K562 (cell line): ENCODE measurements at regions not wholly inside any gene's neighbourhood (a gene's known extent, or its start where the extent isn't known, plus 50 kb on each side); places are given as distances from the start of the nearest gene placed in this dataset.

Source experiments
- ATAC-seq: fragments of 200-7000 bp; cut with Tn5 transposase; 3 replicates; pipeline ENCODE4 v1.9.1; 2020; ENCODE audit warnings: moderate library complexity
- BruUV-seq: library from RNA; stranded (reverse); fragments of 400-500 nt; replicated peaks from 2 replicates; lab custom pipeline; 2021; lab: Mats Ljungman, UMichigan
- CTCF ChIA-PET: fragments of 300-600 bp; formaldehyde crosslinking; extraction: SDS; loops from one replicate; lab custom pipeline; 2021; ENCODE audit warnings: low intra/inter-chr PET ratio; lab: Yijun Ruan, JAX
- POLR2A ChIA-PET: fragments of 300-600, 350-650 bp; sonication (Branson Sonifier 250); formaldehyde crosslinking; extraction: SDS; loops from one replicate; lab custom pipeline; 2021; ENCODE audit warnings: antibody characterized with exemption, inconsistent platforms; lab: Yijun Ruan, JAX
- DNase-seq, 4 experiments: peaks; one replicate each; pipeline versions ENCODE4 v3.0.0 to v3.0.0-alpha.2; 2011 to 2018; ENCODE audit warnings: low spot score in 3 of 4, mixed read lengths in 3 of 4; ENCODE audit errors: extremely low read depth in 1 of 4
- FAIRE-seq: peaks from 2 replicates; lab custom pipeline; 2011; peaks lifted over from hg19 to GRCh38; lab: Jason Lieb, UNC
- H2AFZ ChIP-seq: 2 replicates; pipeline ENCODE4 v1.6.0; 2011; ENCODE audit warnings: low read depth, low read length, control low read depth, inconsistent platforms
- H3K27ac ChIP-seq: fragments of 200-600 bp; 3 replicates; pipeline ENCODE4 v1.8.0; 2011; ENCODE audit warnings: low read depth, mild to moderate bottlenecking, control low read depth, inconsistent platforms, low read length, moderate library complexity, mixed read lengths; ENCODE audit errors: extremely low read depth
- H3K27me3 ChIP-seq, 2 experiments: fragments of 300-600 bp in 1 of 2; 2 replicates in 1 of 2; 3 replicates in 1 of 2; pipeline versions ENCODE4 v1.6.0 to v1.8.0; 2011; ENCODE audit warnings: inconsistent platforms in 2 of 2, low read length in 2 of 2, mild to moderate bottlenecking in 1 of 2, mixed read lengths in 1 of 2, moderate library complexity in 1 of 2; ENCODE audit not compliant: control insufficient read depth in 2 of 2, insufficient read depth in 2 of 2
- H3K36me3 ChIP-seq: fragments of 300-600 bp; 3 replicates; pipeline ENCODE4 v1.8.0; 2011; ENCODE audit warnings: mild to moderate bottlenecking, low read length, inconsistent platforms; ENCODE audit not compliant: control insufficient read depth, insufficient read depth
- H3K4me1 ChIP-seq, 2 experiments: fragments of 200-600 bp in 1 of 2; replicated peaks in 1 of 2; 2 replicates in 1 of 2; 3 replicates in 1 of 2; pipeline versions ENCODE4 v1.5.1 to v1.8.0; 2011; ENCODE audit warnings: inconsistent platforms in 2 of 2, low read length in 2 of 2, mild to moderate bottlenecking in 1 of 2, mixed read lengths in 1 of 2, moderate library complexity in 1 of 2; ENCODE audit not compliant: control insufficient read depth in 2 of 2, insufficient read depth in 2 of 2
- H3K4me2 ChIP-seq: 2 replicates; pipeline ENCODE4 v1.6.1; 2011; ENCODE audit warnings: low read length, control low read depth, inconsistent platforms, mixed read lengths; ENCODE audit not compliant: insufficient read depth
- H3K4me3 ChIP-seq: fragments of 200-600 bp; sonication (generic), shearing (Covaris generic); 2 replicates; pipeline ENCODE4 v1.5.1; 2016; ENCODE audit warnings: control low read depth, inconsistent platforms
- H3K79me2 ChIP-seq: fragments of 200-600 bp; 3 replicates; pipeline ENCODE4 v1.8.0; 2011; ENCODE audit warnings: low read length, inconsistent platforms; ENCODE audit not compliant: control insufficient read depth, insufficient read depth
- H3K9ac ChIP-seq, 2 experiments: 2 replicates each; pipeline versions ENCODE4 v1.6.0 to v1.6.1; 2011; ENCODE audit warnings: low read depth in 2 of 2, low read length in 2 of 2, control low read depth in 1 of 2, inconsistent platforms in 1 of 2, mild to moderate bottlenecking in 1 of 2, mixed read lengths in 1 of 2; ENCODE audit not compliant: insufficient read depth in 1 of 2
- H3K9me1 ChIP-seq: one replicate; pipeline ENCODE4 v1.6.0; 2011; ENCODE audit warnings: inconsistent platforms, mild to moderate bottlenecking, low read length, moderate library complexity; ENCODE audit not compliant: control insufficient read depth, insufficient read depth
- H3K9me3 ChIP-seq: replicated peaks from 2 replicates; pipeline ENCODE4 v1.5.1; 2011; ENCODE audit warnings: low read depth, low read length, inconsistent platforms; ENCODE audit not compliant: control insufficient read depth, insufficient read depth
- H4K20me1 ChIP-seq: replicated peaks from 2 replicates; pipeline ENCODE4 v1.6.1; 2011; ENCODE audit warnings: low read length, inconsistent platforms, mixed read lengths; ENCODE audit not compliant: control insufficient read depth, insufficient read depth
- BDP1 ChIP-seq: IDR thresholded peaks from 3 replicates; pipeline ENCODE4 v1.6.1; 2011; ENCODE audit not compliant: insufficient read length, insufficient read depth
- EP300 ChIP-seq: IDR thresholded peaks from 2 replicates; pipeline ENCODE4 v1.6.1; 2012; ENCODE audit warnings: low read length, improper control_type of control experiment
- ETS1 ChIP-seq: conservative IDR thresholded peaks from 2 replicates; pipeline ENCODE4 v1.6.1; 2011; ENCODE audit warnings: low read depth, mild to moderate bottlenecking, low read length; ENCODE audit not compliant: control insufficient read depth
- HSF4 ChIP-seq: fragments of 250-450 bp; sonication (Bioruptor Pico); IDR thresholded peaks from 2 replicates; pipeline ENCODE4 v2.1.2; 2022; ENCODE audit warnings: mild to moderate bottlenecking, moderate library complexity, borderline replicate concordance
- PTTG1 ChIP-seq: fragments of 450-650 bp; IDR thresholded peaks from 2 replicates; pipeline ENCODE4 v1.6.1; 2016; ENCODE audit warnings: low read depth, mild to moderate bottlenecking, missing genetic modification characterization, missing compliant biosample characterization
- RAD21 ChIP-seq, 2 experiments: fragments of 250-450 bp in 1 of 2; fragments of 450-650 bp in 1 of 2; sonication (Bioruptor Pico) in 1 of 2; formaldehyde crosslinking in 1 of 2; IDR thresholded peaks in 1 of 2; conservative IDR thresholded peaks in 1 of 2; 2 replicates each; pipeline versions ENCODE4 v1.4.0 to v1.8.0; 2020 to 2022; ENCODE audit warnings: mild to moderate bottlenecking in 2 of 2, moderate library complexity in 1 of 2
- RFX1 ChIP-seq: fragments of 450-650 bp; IDR thresholded peaks from 2 replicates; pipeline ENCODE4 v1.6.1; 2016; ENCODE audit warnings: mild to moderate bottlenecking, moderate library complexity
- TOE1 ChIP-seq, 2 experiments: fragments of 450-650 bp in 1 of 2; sonication (generic) in 1 of 2; formaldehyde crosslinking in 1 of 2; IDR thresholded peaks; 2 replicates each; pipeline versions ENCODE4 v1.7.1 to v1.8.0; 2016 to 2022; ENCODE audit warnings: borderline replicate concordance in 2 of 2, mild to moderate bottlenecking in 2 of 2, antibody characterized with exemption in 1 of 2, inconsistent platforms in 1 of 2, low read depth in 1 of 2, missing genetic modification reagents in 1 of 2, moderate library complexity in 1 of 2
- TSHZ1 ChIP-seq: fragments of 250-450 bp; sonication (Bioruptor Pico); IDR thresholded peaks from 2 replicates; pipeline ENCODE4 v1.4.0; 2020; ENCODE audit warnings: mild to moderate bottlenecking, moderate library complexity
- ZNF445 ChIP-seq: fragments of 250-450 bp; sonication (Bioruptor Pico); IDR thresholded peaks from 2 replicates; pipeline ENCODE4 v1.4.0; 2020; ENCODE audit warnings: low read depth, mild to moderate bottlenecking, moderate library complexity
- ZNF449 ChIP-seq: fragments of 250-450 bp; sonication (Bioruptor Pico); IDR thresholded peaks from 2 replicates; pipeline ENCODE4 v1.8.0; 2022; ENCODE audit warnings: moderate library complexity, mild to moderate bottlenecking, inconsistent platforms
- WGBS: fragments of 100-300 bp; shearing (Covaris generic); methylation state at CpG from one replicate; pipeline ENCODE4 v1.1.6; 2016; ENCODE audit warnings: low coverage, mixed read lengths; ENCODE audit not compliant: insufficient coverage; ENCODE audit errors: missing lambda C conversion rate; 5-methylcytosine and 5-hydroxymethylcytosine counted together
- in situ Hi-C: fragments of 300-500 bp; cut with MboI; formaldehyde crosslinking; loops from 4 replicates; pipeline ENCODE4 v1.15.0; 2018; ENCODE audit warnings: inconsistent platforms, mixed read lengths
- intact Hi-C: fragments of 100-400 bp; cut with micrococcal nuclease; formaldehyde crosslinking; loops from 2 replicates; pipeline ENCODE4 v1.14.2; 2022

- CTCF ChIA-PET = no interaction called here
- ATAC-seq = no peak
- TF ChIP-seq ZNF445 (CRISPR knock-in tag) (no peak), EP300 (no peak), PTTG1 (tag) (no peak), RAD21 (CRISPR knock-in tag; conservative IDR thresholded peaks at IDR 0.05 in 1 of 2, IDR thresholded peaks at IDR 0.05 in 1 of 2) (peak; percentile 17 to 29; a peak in 1 of 4 replicates), HSF4 (CRISPR knock-in tag) (no peak), TOE1 (IDR thresholded peaks at IDR 0.05; ENCODE audit: borderline replicate concordance) (no peak), TOE1 (CRISPR knock-in tag; IDR thresholded peaks at IDR 0.05; ENCODE audit: borderline replicate concordance, low read depth) (no peak), RFX1 (no peak), ETS1 (no peak), ZNF449 (no peak), BDP1 (no peak), TSHZ1 (CRISPR knock-in tag) (no peak)
Measured at GRCh38 chr18:45316127-45316526, 299.1 kb upstream of the SLC14A2 start.

More at GRCh38 chr18:45316127-45316526, 299.1 kb upstream of the SLC14A2 start:
- H3K9me3 ChIP-seq = no peaks in the 10 kb centered on the region
- no peaks in the 10 kb centered on the region for H3K79me2 ChIP-seq
- H3K27ac ChIP-seq = no peak overlapping the region
- H3K9ac ChIP-seq = no peak overlapping the region
- no peaks in the 10 kb centered on the region for H3K9me1 ChIP-seq
- H3K36me3 ChIP-seq = no peaks in the 10 kb centered on the region
- FAIRE-seq (no peak), DNase-seq (peak in 1 of 4 experiments; percentile 4)
- H3K27me3 ChIP-seq = no peaks in the 10 kb centered on the region
- intact Hi-C loops (no loop called here), in situ Hi-C loops (no loop called here)
- no peaks in the 10 kb centered on the region for H4K20me1 ChIP-seq
- POLR2A ChIA-PET = no interaction called here
- no TSS peak for BruUV-seq
- no peak overlapping the region for H2AFZ ChIP-seq
- H3K4me1 ChIP-seq = no peaks in the 10 kb centered on the region
- H3K4me3 ChIP-seq = no peak overlapping the region
- H3K4me2 ChIP-seq = no peak overlapping the region
- 0% methylated on average over 3 of the region's 3 CpGs for WGBS
